T-helper 2 cell treated with Interferon-gamma antibody and Interleukin-4, amounts not matched to agents 100 ng/mL and 5 ng/mL, for 36 hours (primary cell): ENCODE measurements at regions not wholly inside any gene's neighbourhood (a gene's known extent, or its start where the extent isn't known, plus 50 kb on each side); places are given as distances from the start of the nearest gene placed in this dataset.

Experiments used
- intact Hi-C: fragments of 100-400 bp; cut with micrococcal nuclease; formaldehyde crosslinking; loops from one replicate; pipeline ENCODE4 v1.15.1; 2023

DNA sequence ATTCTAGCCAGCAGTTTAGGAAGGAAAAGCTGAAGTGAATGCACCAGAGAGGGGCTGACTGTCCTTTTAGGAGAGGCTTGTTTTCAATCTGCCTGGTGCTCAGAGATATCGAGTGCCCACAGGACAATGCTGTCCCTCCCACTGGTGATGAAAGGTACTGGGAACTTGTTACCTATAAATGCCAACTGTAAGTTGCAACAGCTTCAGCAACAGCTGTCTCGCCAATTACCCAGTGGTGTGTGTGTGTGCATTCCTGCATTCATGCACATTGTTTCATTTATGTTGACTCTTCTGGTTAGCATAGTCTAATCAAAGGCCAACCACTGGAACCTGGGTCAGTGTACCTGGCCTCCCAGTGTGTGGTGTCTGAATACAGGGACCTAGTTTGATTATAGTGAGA lies 161.1 kb downstream of the CSNK1G3 start:
- intact Hi-C loops = no loop called here

DNA sequence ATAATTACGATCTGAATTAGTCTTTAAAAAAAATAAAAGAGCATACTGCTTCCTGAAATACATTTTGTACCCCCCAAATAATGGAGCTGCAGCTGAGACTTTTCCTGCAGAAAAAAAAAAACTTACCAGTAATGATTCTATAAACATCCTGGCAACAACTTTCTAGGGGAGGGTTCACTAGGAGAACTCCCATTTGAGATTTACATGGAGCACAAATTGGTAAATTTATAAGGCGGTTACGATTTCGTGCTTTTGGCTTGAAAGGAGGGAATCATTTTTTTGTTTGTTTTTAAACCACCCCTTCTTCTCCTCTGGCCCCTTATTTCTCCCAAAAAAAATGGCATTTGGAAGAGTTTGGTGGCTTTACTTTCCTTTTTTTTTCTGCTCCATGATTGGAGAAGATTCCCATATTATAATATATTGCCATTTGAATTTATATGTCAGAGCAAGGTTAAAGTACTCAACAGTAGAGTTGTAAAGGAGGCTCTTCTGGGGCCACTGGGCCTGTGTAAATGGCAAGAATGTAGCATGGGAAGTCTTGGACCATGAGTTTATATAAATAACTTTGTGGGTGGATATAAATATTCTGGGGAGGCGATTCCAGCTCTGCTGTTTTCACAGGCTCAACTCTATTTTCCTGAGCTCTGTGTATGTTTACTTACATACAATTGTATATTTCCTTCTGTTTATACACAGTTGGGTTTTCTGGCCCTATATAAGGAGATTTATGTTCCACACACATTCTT lies 159.9 kb downstream of the CSNK1G3 start:
- intact Hi-C loops = no loop called here

DNA sequence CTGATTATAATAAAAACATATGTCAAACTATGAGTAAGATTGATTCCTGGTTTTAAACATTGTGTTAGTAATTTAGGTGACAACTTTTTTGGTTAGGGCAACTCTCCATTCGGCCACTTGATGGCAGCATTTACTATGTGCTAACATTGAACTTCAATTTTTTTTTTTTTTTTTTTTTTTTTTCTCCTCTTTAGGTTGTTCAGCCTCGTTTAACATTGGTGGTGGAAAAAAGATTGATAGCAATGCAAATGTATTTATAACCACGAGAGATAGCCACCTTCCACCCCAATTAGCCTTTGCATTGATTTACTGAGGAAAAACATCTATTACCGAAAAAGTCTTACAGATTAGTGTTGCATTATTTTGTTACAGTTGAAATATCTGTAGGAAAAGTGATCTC lies 159.1 kb downstream of the CSNK1G3 start:
- intact Hi-C loops = no loop called here
